ENCODE measurements at regions not wholly inside any gene's neighbourhood (a gene's known extent, or its start where the extent isn't known, plus 50 kb on each side); places are given as distances from the start of the nearest gene placed in this dataset.

- TF ChIP-seq FOXP2 (optimal IDR thresholded peaks at IDR 0.05; ENCODE audit: borderline replicate concordance, extremely low read depth, extremely low read length, insufficient read depth) (no peak), REST (IDR thresholded peaks at IDR 0.05; ENCODE audit: insufficient read depth in 1 of 2, low read depth in 2 of 2, low read length in 2 of 2) (no peak), TAF1 (IDR thresholded peaks at IDR 0.05; ENCODE audit: borderline replicate concordance, insufficient read depth, low read length) (no peak), SIN3A (IDR thresholded peaks at IDR 0.05; ENCODE audit: borderline replicate concordance, insufficient read depth, low read length) (no peak), POLR2AphosphoS5 (IDR thresholded peaks at IDR 0.05; ENCODE audit: low read depth, low read length) (no peak)
These were observed 54.5 kb upstream of the HAND2 start for GRCh38 chr4:173584506-173584905.

Data from PFSK-1 (cell line).